SU-DHL-6 (cell line): ENCODE measurements at regions not wholly inside any gene's neighbourhood (a gene's known extent, or its start where the extent isn't known, plus 50 kb on each side); places are given as distances from the start of the nearest gene placed in this dataset.

Source experiments
- H2AFZ ChIP-seq: fragments of 200-600 bp; sonication (generic); 2 replicates; pipeline ENCODE4 v1.6.1; 2014; ENCODE audit warnings: low read depth, mild to moderate bottlenecking, moderate library complexity, mixed read lengths, antibody characterized with exemption, low read length; ENCODE audit not compliant: severe bottlenecking
- H3F3A ChIP-seq: fragments of 200-600 bp; shearing (Covaris generic); 2 replicates; pipeline ENCODE4 v1.6.0; 2016; ENCODE audit warnings: antibody characterized with exemption, mild to moderate bottlenecking; ENCODE audit not compliant: insufficient read depth
- H3K27ac ChIP-seq: fragments of 200-600 bp; sonication (generic); 2 replicates; pipeline ENCODE4 v1.5.1; 2016; ENCODE audit warnings: low read depth, mild to moderate bottlenecking, low read length, moderate library complexity, mixed read lengths
- H3K27me3 ChIP-seq: fragments of 200-600 bp; sonication (generic), shearing (Covaris generic); 2 replicates; pipeline ENCODE4 v1.6.0; 2014; ENCODE audit warnings: mild to moderate bottlenecking, low read length
- H3K36me3 ChIP-seq: fragments of 200-600 bp; sonication (generic); 2 replicates; pipeline ENCODE4 v1.6.1; 2014; ENCODE audit warnings: mild to moderate bottlenecking, low read length, mixed read lengths
- H3K4me2 ChIP-seq: fragments of 300-600, 200-600 bp; shearing (Covaris generic), sonication (generic); 2 replicates; pipeline ENCODE4 v1.6.0; 2014; ENCODE audit warnings: low read length, low read depth, mild to moderate bottlenecking; ENCODE audit not compliant: poor library complexity, severe bottlenecking
- H3K4me3 ChIP-seq: fragments of 200-600 bp; sonication (generic); 2 replicates; pipeline ENCODE4 v1.5.1; 2014; ENCODE audit warnings: antibody characterized with exemption, low read length, mild to moderate bottlenecking, mixed read lengths; ENCODE audit not compliant: insufficient read depth, poor library complexity, severe bottlenecking
- H3K79me2 ChIP-seq: fragments of 200-600 bp; sonication (generic); 2 replicates; pipeline ENCODE4 v1.6.1; 2014; ENCODE audit warnings: mild to moderate bottlenecking, low read length, moderate library complexity; ENCODE audit not compliant: insufficient read depth
- H3K9ac ChIP-seq: fragments of 200-600 bp; sonication (generic); 2 replicates; pipeline ENCODE4 v1.7.0; 2014; ENCODE audit warnings: mild to moderate bottlenecking, low read length
- H3K9me2 ChIP-seq: fragments of 200-600 bp; sonication (generic); replicated peaks from 2 replicates; pipeline ENCODE4 v1.6.1; 2014; ENCODE audit warnings: low read length; ENCODE audit not compliant: insufficient read depth
- H3K9me3 ChIP-seq: fragments of 200-600 bp; sonication (generic); 2 replicates; pipeline ENCODE4 v1.6.1; 2014; ENCODE audit warnings: low read length, mixed read lengths; ENCODE audit not compliant: insufficient read depth
- H4K20me1 ChIP-seq: fragments of 200-600 bp; sonication (generic); 2 replicates; pipeline ENCODE4 v1.6.1; 2014; ENCODE audit warnings: low read depth, mild to moderate bottlenecking, antibody characterized with exemption, low read length, moderate library complexity, mixed read lengths
- EZH2phosphoT487 ChIP-seq: fragments of 200-600 bp; sonication (generic), shearing (Covaris generic); conservative IDR thresholded peaks from 2 replicates; pipeline ENCODE4 v1.6.1; 2018; ENCODE audit warnings: mild to moderate bottlenecking, antibody characterized with exemption, low read length, moderate library complexity, mixed read lengths
- TF ChIP-seq, protein P1 (sequence below): fragments of 200-600 bp; sonication (generic); IDR thresholded peaks from one replicate; pipeline ENCODE4 v1.5.1; 2017; ENCODE audit warnings: antibody characterized with exemption, mild to moderate bottlenecking, low read length, moderate library complexity; ENCODE audit not compliant: insufficient read depth, poor library complexity, severe bottlenecking

DNA sequence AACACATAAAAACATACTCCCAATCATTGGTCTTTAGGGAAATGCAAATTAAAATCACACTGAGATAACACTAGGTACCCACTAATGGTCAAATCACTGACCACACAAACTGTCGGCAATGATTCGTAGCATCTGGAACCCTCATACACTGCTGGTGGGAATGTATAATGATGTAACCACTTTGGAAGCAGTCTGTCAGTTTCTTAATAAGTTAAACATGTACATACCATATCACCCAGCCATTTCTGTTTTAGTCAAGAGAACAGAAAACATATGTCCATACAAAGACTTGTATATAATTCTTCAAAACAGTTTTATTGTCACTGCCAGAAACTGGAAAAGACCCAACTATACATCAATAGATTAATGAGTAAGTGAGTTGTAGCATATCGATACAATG, 63.3 kb upstream of the LRRC3B start:
- Histone ChIP-seq H3K4me2 (no peak overlapping the region), H3K79me2 (no peaks in the 10 kb centered on the region), H3F3A (no peaks in the 10 kb centered on the region), H4K20me1 (no peaks in the 10 kb centered on the region), H2AFZ (no peak overlapping the region), H3K9me2 (no peaks in the 10 kb centered on the region), H3K27me3 (no peaks in the 10 kb centered on the region), H3K4me3 (no peak overlapping the region), H3K36me3 (no peaks in the 10 kb centered on the region), H3K9me3 (no peaks in the 10 kb centered on the region), H3K9ac (no peak overlapping the region), H3K27ac (no peak overlapping the region)
- no peak for TF ChIP-seq EZH2phosphoT487
- TF ChIP-seq, protein P1, sequence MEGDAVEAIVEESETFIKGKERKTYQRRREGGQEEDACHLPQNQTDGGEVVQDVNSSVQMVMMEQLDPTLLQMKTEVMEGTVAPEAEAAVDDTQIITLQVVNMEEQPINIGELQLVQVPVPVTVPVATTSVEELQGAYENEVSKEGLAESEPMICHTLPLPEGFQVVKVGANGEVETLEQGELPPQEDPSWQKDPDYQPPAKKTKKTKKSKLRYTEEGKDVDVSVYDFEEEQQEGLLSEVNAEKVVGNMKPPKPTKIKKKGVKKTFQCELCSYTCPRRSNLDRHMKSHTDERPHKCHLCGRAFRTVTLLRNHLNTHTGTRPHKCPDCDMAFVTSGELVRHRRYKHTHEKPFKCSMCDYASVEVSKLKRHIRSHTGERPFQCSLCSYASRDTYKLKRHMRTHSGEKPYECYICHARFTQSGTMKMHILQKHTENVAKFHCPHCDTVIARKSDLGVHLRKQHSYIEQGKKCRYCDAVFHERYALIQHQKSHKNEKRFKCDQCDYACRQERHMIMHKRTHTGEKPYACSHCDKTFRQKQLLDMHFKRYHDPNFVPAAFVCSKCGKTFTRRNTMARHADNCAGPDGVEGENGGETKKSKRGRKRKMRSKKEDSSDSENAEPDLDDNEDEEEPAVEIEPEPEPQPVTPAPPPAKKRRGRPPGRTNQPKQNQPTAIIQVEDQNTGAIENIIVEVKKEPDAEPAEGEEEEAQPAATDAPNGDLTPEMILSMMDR, result no peak

DNA sequence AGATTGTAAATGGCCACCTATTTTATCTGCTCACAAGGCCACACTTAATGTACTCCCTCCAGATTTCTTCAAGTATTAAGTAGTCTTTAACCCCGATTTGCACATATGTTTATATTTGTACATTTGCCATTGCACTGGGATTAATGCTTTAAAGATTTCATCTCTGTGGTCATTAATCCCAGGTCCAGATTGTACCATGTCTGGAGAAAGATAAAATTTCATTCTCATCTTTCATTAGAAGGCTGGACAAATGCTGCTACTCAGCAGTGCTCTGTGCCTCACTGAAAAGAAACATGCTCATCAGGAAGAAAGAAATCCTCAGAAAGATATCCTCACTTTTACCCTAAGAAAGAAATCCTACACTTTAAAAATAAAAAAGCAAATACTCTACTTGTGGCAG, 62.5 kb upstream of the LRRC3B start:
- TF ChIP-seq, protein P1, result no peak
- no peak for TF ChIP-seq EZH2phosphoT487
- H4K20me1 ChIP-seq, result no peaks in the 10 kb centered on the region
- no peaks in the 10 kb centered on the region for H3K79me2 ChIP-seq
- no peaks in the 10 kb centered on the region for H3F3A ChIP-seq
- H3K9ac ChIP-seq, result no peak overlapping the region
- no peak overlapping the region for H3K4me3 ChIP-seq
- H3K9me2 ChIP-seq, result no peaks in the 10 kb centered on the region
- H3K36me3 ChIP-seq, result no peaks in the 10 kb centered on the region
- no peaks in the 10 kb centered on the region for H3K9me3 ChIP-seq
- H3K4me2 ChIP-seq, result no peak overlapping the region
- no peak overlapping the region for H3K27ac ChIP-seq
- no peak overlapping the region for H2AFZ ChIP-seq
- no peaks in the 10 kb centered on the region for H3K27me3 ChIP-seq

DNA sequence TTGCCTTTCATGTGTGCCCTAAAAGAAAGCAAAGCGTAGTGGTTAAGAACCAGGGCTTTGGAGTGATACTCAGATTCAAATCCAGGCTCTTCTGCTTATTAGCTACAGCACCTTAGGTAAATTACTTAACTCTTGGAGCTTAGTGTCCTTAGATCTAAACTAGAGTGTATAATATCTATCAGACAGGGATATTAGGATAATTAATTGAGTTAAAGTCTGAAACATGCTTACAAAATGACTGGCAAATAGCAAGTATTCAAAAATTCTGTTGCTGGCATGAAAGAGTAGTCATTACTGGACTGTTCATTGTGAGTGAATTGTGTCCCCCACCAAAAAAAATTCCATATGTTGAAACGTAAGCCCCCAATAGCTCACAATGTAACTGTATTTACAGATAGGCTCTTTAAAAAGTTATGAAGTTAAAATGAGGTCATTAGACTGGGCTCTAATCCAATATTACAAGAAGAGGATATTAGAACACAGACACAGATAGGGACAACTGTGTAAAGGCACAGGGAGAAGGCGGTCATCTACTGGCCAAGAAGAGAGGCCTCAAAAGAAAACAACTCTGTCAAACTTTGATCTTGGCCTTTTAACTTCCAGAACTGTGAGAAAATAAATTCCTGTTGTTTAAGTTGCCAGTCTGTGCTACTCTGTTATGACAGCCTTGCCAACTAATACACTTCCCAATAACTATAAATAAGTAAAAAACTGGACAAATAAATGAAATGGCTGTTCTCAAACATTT, 60.4 kb upstream of the LRRC3B start:
- Histone ChIP-seq H3K27ac (no peak overlapping the region), H3K9me3 (no peaks in the 10 kb centered on the region), H3K4me2 (no peak overlapping the region), H3K36me3 (no peaks in the 10 kb centered on the region), H2AFZ (no peak overlapping the region), H3K9ac (no peak overlapping the region), H4K20me1 (no peaks in the 10 kb centered on the region), H3F3A (no peaks in the 10 kb centered on the region), H3K27me3 (no peaks in the 10 kb centered on the region), H3K79me2 (no peaks in the 10 kb centered on the region), H3K4me3 (no peak overlapping the region), H3K9me2 (no peaks in the 10 kb centered on the region)
- TF ChIP-seq EZH2phosphoT487, result no peak
- TF ChIP-seq, protein P1, result no peak
